ENCODE measurements at regions not wholly inside any gene's neighbourhood (a gene's known extent, or its start where the extent isn't known, plus 50 kb on each side); places are given as distances from the start of the nearest gene placed in this dataset.

DNA sequence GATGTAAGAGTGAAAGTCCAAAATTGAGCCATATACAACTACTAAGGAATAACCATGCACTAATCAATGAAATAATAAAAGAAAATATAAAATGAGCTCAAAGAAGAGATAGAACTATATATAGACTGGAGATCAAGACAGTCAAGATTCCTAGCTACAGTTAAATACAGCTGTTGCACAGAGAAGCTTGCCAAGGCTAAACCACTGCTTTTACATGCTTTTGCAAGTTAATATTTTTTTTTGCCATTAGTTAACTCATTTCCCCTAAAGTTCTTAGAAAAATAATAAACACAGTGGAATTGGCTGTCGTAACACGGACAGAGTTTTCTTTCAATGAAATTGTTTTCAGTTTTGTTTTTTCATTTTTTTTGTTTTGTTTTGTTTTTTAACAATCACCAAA lies 123.0 kb downstream of the VGLL3 start:
- CTCF ChIA-PET, result no interaction called here
- H3K4me3 Mint-ChIP-seq, result no peak overlapping the region

DNA sequence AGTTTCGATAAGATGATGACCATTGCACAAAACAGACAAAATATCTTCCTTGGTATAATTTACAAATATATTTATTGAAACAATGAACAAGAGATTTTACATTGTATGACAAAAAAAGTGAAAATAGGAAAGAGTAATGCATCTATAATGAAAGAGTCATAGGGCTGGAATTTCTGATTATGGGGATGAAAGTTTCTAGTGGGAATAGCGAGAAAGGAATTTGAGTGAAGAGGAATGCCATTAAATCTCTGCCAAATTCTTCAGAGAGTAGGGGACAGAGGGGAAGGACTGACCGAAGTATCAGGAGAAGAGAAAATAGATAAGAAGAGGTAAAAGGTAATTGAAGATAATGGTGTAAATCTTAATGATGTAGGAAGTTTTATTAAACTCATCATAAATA lies 125.4 kb downstream of the VGLL3 start:
- no peak overlapping the region for H3K27ac Mint-ChIP-seq
- WGBS (ENCODE audit: insufficient coverage), result 77% methylated on average over 1 of the region's 3 CpGs
- intact Hi-C loops (cut with micrococcal nuclease), result no loop called here

More for the DNA sequence above, 123.0 kb downstream of the VGLL3 start:
- Histone ChIP-seq H3K36me3 (replicated peaks in 1 of 2; ENCODE audit: control extremely low read depth in 1 of 2, control insufficient read depth in 1 of 2, extremely low read depth in 1 of 2, insufficient read depth in 2 of 2, low read length in 1 of 2) (no peaks in the 10 kb centered on the region), H3K9me3 (ENCODE audit: control extremely low read depth in 1 of 3, control insufficient read depth in 2 of 3, insufficient read depth in 1 of 3, low read length in 2 of 3) (no peaks in the 10 kb centered on the region), H3K27ac (ENCODE audit: low read length in 2 of 2) (no peak overlapping the region), H4K20me1 (ENCODE audit: control insufficient read depth, insufficient read depth, low read length, poor library complexity, severe bottlenecking) (no peaks in the 10 kb centered on the region), H3K79me2 (ENCODE audit: control insufficient read depth, insufficient read depth, low read length) (no peaks in the 10 kb centered on the region), H3K4me1 (ENCODE audit: control insufficient read depth in 2 of 2, insufficient read depth in 2 of 2, low read length in 2 of 2) (no peaks in the 10 kb centered on the region), H3K27me3 (replicated peaks in 1 of 4; ENCODE audit: control extremely low read depth in 1 of 4, control insufficient read depth in 3 of 4, insufficient read depth in 4 of 4, low read length in 3 of 4) (no peaks in the 10 kb centered on the region), H3K9ac (ENCODE audit: low read length) (no peak overlapping the region), H3K4me2 (replicated peaks; ENCODE audit: low read depth, low read length, poor library complexity, severe bottlenecking) (no peak overlapping the region), H2AFZ (ENCODE audit: insufficient read depth, low read depth, low read length, poor library complexity, severe bottlenecking) (no peak overlapping the region), H3K4me3 (ENCODE audit: control extremely low read depth in 1 of 5, extremely low read depth in 1 of 5, insufficient read depth in 1 of 5, low read depth in 2 of 5, low read length in 4 of 5) (no peak overlapping the region)
- Mint-ChIP-seq H3K27me3 (no peaks in the 10 kb centered on the region), H3K9me3 (ENCODE audit: insufficient read depth) (no peaks in the 10 kb centered on the region), H3K27ac (no peak overlapping the region), H3K4me1 (no peaks in the 10 kb centered on the region)
- intact Hi-C loops (cut with micrococcal nuclease), result no loop called here
- TF ChIP-seq, protein P1, sequence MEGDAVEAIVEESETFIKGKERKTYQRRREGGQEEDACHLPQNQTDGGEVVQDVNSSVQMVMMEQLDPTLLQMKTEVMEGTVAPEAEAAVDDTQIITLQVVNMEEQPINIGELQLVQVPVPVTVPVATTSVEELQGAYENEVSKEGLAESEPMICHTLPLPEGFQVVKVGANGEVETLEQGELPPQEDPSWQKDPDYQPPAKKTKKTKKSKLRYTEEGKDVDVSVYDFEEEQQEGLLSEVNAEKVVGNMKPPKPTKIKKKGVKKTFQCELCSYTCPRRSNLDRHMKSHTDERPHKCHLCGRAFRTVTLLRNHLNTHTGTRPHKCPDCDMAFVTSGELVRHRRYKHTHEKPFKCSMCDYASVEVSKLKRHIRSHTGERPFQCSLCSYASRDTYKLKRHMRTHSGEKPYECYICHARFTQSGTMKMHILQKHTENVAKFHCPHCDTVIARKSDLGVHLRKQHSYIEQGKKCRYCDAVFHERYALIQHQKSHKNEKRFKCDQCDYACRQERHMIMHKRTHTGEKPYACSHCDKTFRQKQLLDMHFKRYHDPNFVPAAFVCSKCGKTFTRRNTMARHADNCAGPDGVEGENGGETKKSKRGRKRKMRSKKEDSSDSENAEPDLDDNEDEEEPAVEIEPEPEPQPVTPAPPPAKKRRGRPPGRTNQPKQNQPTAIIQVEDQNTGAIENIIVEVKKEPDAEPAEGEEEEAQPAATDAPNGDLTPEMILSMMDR (IDR thresholded peaks at IDR 0.05), result no peak
- TF ChIP-seq EZH2 (IDR thresholded peaks at IDR 0.05; ENCODE audit: borderline replicate concordance, insufficient read depth, low read depth, low read length, poor library complexity, severe bottlenecking), result no peak
- DNase-seq (no peak), ATAC-seq (ENCODE audit: low read depth) (no peak)
- POLR2A ChIA-PET, result no interaction called here
- WGBS (ENCODE audit: insufficient coverage), result no CpG with 5 or more reads among the region's 2 CpGs

More for the DNA sequence above, 125.4 kb downstream of the VGLL3 start:
- no peak for ATAC-seq (ENCODE audit: low read depth)
- Histone ChIP-seq H3K27ac (ENCODE audit: low read length in 2 of 2) (no peak overlapping the region), H3K36me3 (replicated peaks in 1 of 2; ENCODE audit: control extremely low read depth in 1 of 2, control insufficient read depth in 1 of 2, extremely low read depth in 1 of 2, insufficient read depth in 2 of 2, low read length in 1 of 2) (no peaks in the 10 kb centered on the region), H3K9me3 (ENCODE audit: control extremely low read depth in 1 of 3, control insufficient read depth in 2 of 3, insufficient read depth in 1 of 3, low read length in 2 of 3) (no peaks in the 10 kb centered on the region), H3K4me1 (ENCODE audit: control insufficient read depth in 2 of 2, insufficient read depth in 2 of 2, low read length in 2 of 2) (no peaks in the 10 kb centered on the region), H3K27me3 (replicated peaks in 1 of 4; ENCODE audit: control extremely low read depth in 1 of 4, control insufficient read depth in 3 of 4, insufficient read depth in 4 of 4, low read length in 3 of 4) (no peaks in the 10 kb centered on the region), H3K4me2 (replicated peaks; ENCODE audit: low read depth, low read length, poor library complexity, severe bottlenecking) (no peak overlapping the region), H3K4me3 (ENCODE audit: control extremely low read depth in 1 of 5, extremely low read depth in 1 of 5, insufficient read depth in 1 of 5, low read depth in 2 of 5, low read length in 4 of 5) (no peak overlapping the region), H3K9ac (ENCODE audit: low read length) (no peak overlapping the region), H3K79me2 (ENCODE audit: control insufficient read depth, insufficient read depth, low read length) (no peaks in the 10 kb centered on the region), H2AFZ (ENCODE audit: insufficient read depth, low read depth, low read length, poor library complexity, severe bottlenecking) (no peak overlapping the region), H4K20me1 (ENCODE audit: control insufficient read depth, insufficient read depth, low read length, poor library complexity, severe bottlenecking) (no peaks in the 10 kb centered on the region)
- no peak overlapping the region for H3K4me3 Mint-ChIP-seq
- POLR2A ChIA-PET, result no interaction called here
- no peaks in the 10 kb centered on the region for H3K27me3 Mint-ChIP-seq
- H3K4me1 Mint-ChIP-seq, result no peaks in the 10 kb centered on the region
- CTCF ChIA-PET, result no interaction called here
- no peak for DNase-seq
- H3K9me3 Mint-ChIP-seq (ENCODE audit: insufficient read depth), result no peaks in the 10 kb centered on the region
- TF ChIP-seq EZH2 (IDR thresholded peaks at IDR 0.05; ENCODE audit: borderline replicate concordance, insufficient read depth, low read depth, low read length, poor library complexity, severe bottlenecking), result no peak
- TF ChIP-seq, protein P1 (IDR thresholded peaks at IDR 0.05), result no peak
